ENCODE measurements at regions not wholly inside any gene's neighbourhood (a gene's known extent, or its start where the extent isn't known, plus 50 kb on each side); places are given as distances from the start of the nearest gene placed in this dataset.

DNA sequence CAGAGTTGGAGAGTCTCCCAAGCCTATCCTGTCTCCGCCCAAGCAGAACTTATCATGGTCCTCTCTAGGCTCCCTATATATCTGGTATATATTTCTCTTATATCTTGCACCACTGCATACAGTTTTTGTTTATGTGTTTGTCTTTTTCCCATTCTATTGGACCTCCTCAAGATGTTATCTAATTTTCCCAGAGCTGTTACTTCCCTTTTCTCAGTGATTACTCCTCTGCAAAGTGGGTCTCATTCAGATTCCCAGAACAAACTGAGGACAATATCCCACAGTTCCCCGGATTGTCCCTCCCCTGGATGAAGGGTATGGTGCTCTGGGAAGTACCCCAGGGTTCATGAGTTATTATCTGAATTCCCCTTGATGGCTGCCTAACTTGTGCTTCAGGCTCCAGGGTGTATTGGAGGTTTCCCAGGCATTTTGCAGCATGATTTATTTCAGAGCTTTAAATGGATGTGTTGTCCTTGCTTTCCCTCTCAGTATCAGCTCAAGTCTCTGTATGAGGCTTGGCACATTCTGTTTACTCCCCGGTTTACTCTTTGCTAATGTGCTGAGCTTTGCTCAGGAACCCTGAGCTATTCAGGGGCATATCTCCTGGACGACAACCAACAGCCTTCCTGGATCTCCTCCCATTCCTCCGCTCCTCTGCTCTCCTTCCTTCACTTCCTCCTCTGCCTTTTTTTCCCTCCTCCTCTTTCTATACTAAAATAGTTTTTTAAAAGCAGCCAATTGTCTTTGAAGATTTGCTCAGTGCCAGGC, 329.3 kb downstream of the SPRY2 start:
- H3K9me3 ChIP-seq (ENCODE audit: control insufficient read depth, insufficient read depth, low read length): peaks cover 7% of the 10 kb centered on the region; the same call in 1 of the 2 replicates

DNA sequence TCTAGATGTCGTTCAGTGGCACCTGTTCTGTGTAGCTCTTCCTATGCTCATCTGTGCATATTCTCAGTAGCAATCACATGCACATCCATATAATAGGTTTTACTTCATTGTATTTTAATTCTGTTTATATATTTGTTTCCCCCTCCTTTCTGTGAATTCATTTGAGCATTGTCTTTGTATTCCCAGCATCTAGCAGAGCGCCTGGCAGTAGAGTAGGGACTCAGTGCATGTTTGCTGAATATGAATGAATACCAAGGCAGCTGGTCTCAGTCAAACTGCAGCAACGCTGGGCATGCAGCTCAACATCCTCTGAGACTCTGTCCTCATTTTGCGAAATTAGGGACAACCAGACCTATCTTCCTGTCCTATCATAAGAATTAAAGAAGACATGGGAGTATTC, 330.1 kb downstream of the SPRY2 start:
- Histone ChIP-seq H3K36me3 (ENCODE audit: insufficient read depth, low read length) (no peaks in the 10 kb centered on the region), H3K9ac (ENCODE audit: low read depth, low read length) (no peak overlapping the region), H3K9me3 (ENCODE audit: control insufficient read depth, insufficient read depth, low read length) (peaks cover 7% of the 10 kb centered on the region; the same call in 1 of the 2 replicates), H3K4me1 (ENCODE audit: insufficient read depth, low read length) (no peaks in the 10 kb centered on the region)

More for the DNA sequence above, 329.3 kb downstream of the SPRY2 start:
- Histone ChIP-seq H3K36me3 (ENCODE audit: insufficient read depth, low read length) (no peaks in the 10 kb centered on the region), H3K9ac (ENCODE audit: low read depth, low read length) (no peak overlapping the region), H3K4me1 (ENCODE audit: insufficient read depth, low read length) (no peaks in the 10 kb centered on the region)

DNA sequence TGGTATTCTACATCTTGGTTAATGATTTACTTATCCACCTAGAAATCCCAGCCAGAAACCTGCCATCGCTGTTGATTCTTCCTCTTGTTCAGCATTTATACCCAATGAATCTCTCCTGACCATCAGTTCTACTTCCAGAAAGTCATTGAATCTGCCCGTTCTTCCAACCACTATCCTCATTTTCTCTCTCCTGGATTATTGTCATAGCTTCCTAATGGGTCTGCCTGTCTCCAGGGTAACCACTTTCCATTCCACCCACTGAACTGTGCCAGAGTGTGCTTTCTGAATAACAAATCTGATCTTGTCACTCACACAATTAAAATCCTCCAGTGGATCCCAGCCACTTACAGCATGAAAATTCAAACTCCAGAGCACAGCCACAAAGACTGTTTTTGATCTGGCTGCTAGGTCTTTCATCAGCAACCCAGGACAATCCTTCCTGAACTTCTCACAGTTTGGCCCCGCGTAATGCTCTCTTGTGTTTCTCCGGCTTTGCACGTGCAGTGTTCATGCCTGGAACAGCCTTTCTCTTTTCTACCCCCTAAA, 330.6 kb downstream of the SPRY2 start:
- H3K4me1 ChIP-seq (ENCODE audit: insufficient read depth, low read length): no peaks in the 10 kb centered on the region
- H3K9ac ChIP-seq (ENCODE audit: low read depth, low read length): no peak overlapping the region
- 0 out of 2 replicates have a peak, but pooled peaks cover 7% of the 10 kb centered on the region for H3K9me3 ChIP-seq (ENCODE audit: control insufficient read depth, insufficient read depth, low read length)
- no peaks in the 10 kb centered on the region for H3K36me3 ChIP-seq (ENCODE audit: insufficient read depth, low read length)

DNA sequence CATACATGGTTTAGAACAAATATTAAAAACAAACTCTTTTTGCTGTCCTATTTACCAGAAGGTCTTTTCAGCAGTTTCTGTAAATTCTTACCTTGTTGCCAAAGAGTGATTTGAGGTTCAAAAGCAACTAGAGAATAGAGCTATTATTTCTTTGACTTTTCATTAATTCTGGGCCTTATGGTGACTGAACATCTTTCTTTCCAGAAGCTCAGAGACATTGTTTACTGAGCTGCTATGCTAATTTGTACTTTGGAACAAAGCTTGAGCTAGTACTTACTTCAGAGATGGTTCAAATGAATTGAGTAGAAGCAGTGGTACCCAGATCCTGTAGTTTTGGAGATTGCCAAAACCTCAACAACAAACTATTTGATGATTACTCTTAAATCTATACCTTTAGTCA, 331.2 kb downstream of the SPRY2 start:
- Histone ChIP-seq H3K4me1 (ENCODE audit: insufficient read depth, low read length) (no peaks in the 10 kb centered on the region), H3K9ac (ENCODE audit: low read depth, low read length) (no peak overlapping the region)

DNA sequence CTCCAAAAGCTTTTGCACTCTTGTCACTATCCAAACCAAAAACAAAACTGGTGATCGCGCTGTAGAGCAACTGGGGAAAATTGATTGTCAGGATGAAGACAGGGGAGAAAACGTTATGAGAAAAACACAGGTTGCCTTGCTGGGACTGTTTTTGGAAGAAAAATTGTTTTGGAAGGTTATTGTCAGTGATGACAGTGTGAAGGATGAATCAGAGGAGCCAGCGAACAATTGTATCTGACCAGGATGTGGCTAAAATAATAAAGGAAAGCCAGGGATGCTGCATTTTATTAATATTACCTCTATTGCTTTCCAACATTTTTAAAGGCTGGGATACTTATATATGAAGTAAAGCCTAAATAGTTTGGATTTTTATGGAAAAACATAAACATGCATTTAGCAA, 334.0 kb downstream of the SPRY2 start:
- H3K9ac ChIP-seq (ENCODE audit: low read depth, low read length): no peak overlapping the region
- no peaks in the 10 kb centered on the region for H3K36me3 ChIP-seq (ENCODE audit: insufficient read depth, low read length)
- no peaks in the 10 kb centered on the region; the same call in 1 of the 2 replicates for H3K9me3 ChIP-seq (ENCODE audit: control insufficient read depth, insufficient read depth, low read length)
- no peaks in the 10 kb centered on the region for H3K4me1 ChIP-seq (ENCODE audit: insufficient read depth, low read length)

More for the DNA sequence above, 331.2 kb downstream of the SPRY2 start:
- Histone ChIP-seq H3K9me3 (ENCODE audit: control insufficient read depth, insufficient read depth, low read length) (0 out of 2 replicates have a peak, but pooled peaks cover 4% of the 10 kb centered on the region), H3K36me3 (ENCODE audit: insufficient read depth, low read length) (no peaks in the 10 kb centered on the region)

DNA sequence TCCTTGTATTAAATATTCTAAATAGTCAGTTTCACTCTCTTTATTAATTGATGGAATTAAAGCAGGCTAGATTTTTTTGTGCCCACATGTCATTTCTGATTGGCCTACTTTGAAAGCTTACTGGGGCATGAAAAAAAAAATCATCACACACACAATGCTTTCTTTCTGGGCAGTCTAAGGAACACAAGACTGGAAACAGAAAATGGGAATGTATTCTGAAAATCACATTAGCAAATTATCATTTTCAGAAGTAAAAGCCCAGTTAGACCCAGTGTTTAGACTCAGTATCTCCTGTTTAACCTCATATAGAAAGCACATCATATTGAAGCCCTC, 339.4 kb downstream of the SPRY2 start:
- Histone ChIP-seq H3K9ac (ENCODE audit: low read depth, low read length) (no peak overlapping the region), H3K9me3 (ENCODE audit: control insufficient read depth, insufficient read depth, low read length) (no peaks in the 10 kb centered on the region; the same call in 1 of the 2 replicates), H3K36me3 (ENCODE audit: insufficient read depth, low read length) (no peaks in the 10 kb centered on the region), H3K4me1 (ENCODE audit: insufficient read depth, low read length) (peaks cover 10% of the 10 kb centered on the region)

DNA sequence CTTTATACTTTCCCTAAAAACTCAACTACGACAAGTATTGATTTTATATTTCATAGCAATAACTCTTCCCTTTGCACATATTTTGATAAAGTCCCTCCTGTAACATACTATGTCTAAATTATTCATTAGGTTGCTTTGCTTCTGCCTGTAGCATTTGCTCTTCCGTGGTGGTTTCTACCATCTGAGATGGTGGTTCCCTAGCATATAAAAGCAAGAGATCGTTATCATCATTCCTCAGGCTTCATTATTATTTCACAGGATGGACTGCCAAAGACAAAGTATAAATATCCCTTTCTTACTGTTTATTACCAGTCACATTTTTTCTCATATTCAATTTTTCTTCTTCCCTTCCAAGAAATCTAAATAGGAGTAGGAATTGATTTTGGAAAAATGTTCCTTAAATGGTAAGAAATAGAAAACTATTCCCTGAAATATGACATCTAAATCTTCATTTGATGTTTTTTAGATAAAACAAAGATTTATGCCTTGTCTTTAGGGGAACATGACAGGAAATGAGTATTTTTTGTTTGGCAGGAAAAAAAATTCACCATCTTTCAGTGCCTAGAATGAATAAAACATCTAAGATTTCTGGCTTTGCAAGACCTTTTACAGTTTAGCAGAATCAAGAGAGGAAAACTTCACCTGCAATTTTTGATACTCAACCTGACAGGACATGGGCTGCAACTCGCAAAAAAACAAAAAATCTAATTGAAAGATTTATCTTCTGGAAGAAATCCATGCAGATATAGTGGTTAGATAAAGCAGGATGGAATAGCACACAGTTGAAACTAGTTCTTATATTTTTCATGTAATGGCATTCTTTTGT, 340.0 kb downstream of the SPRY2 start:
- Histone ChIP-seq H3K36me3 (ENCODE audit: insufficient read depth, low read length) (no peaks in the 10 kb centered on the region), H3K9ac (ENCODE audit: low read depth, low read length) (no peak overlapping the region), H3K4me1 (ENCODE audit: insufficient read depth, low read length) (peaks cover 14% of the 10 kb centered on the region), H3K9me3 (ENCODE audit: control insufficient read depth, insufficient read depth, low read length) (no peaks in the 10 kb centered on the region; the same call in 1 of the 2 replicates)

DNA sequence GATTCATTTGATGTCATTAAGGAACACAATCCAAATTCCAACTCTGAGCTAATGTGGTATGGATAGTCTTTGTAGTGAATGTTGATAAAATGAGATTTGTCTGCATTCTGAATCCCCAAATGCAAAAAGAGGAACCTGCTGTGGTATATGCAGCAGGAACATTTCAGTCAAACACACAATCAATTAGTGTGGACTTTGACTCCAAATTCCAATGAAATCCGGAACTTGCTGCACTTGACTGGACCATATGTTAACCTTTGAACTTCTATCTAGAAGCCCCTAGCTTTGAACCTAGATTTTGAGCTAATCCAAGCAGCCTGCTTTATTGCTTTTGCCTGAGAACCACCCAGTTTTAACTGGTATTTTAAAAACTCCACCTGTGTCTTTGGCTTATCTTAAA, 341.3 kb downstream of the SPRY2 start:
- no peaks in the 10 kb centered on the region; the same call in 1 of the 2 replicates for H3K9me3 ChIP-seq (ENCODE audit: control insufficient read depth, insufficient read depth, low read length)
- peaks cover 25% of the 10 kb centered on the region for H3K4me1 ChIP-seq (ENCODE audit: insufficient read depth, low read length)
- no peak overlapping the region for H3K9ac ChIP-seq (ENCODE audit: low read depth, low read length)
- no peaks in the 10 kb centered on the region for H3K36me3 ChIP-seq (ENCODE audit: insufficient read depth, low read length)

DNA sequence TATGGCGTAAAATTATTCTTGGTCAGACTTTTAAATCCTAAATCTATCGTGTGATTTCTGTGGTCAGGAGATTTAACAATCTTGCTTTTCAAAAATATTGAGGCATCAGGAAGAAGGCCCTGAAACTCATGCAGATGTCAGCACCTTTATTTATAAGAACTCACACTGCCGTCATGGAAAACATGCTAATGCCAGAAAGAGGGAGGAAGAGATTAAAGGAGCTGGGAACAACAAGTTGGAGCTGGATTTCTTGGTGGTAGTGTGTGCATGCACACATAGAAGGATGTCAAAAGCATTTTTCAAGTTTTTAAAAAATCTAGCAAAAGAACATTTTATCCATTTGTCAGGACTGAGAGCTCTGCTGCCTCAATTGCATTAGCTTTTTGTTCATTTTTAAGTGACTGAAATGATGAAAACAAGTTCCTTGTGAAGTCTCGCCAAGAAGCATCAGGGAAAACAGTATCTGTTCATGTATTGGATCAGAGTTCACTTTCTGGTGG, 342.5 kb downstream of the SPRY2 start:
- Histone ChIP-seq H3K9me3 (ENCODE audit: control insufficient read depth, insufficient read depth, low read length) (no peaks in the 10 kb centered on the region), H3K9ac (ENCODE audit: low read depth, low read length) (no peak overlapping the region), H3K36me3 (ENCODE audit: insufficient read depth, low read length) (no peaks in the 10 kb centered on the region), H3K4me1 (ENCODE audit: insufficient read depth, low read length) (peaks cover 32% of the 10 kb centered on the region)

DNA sequence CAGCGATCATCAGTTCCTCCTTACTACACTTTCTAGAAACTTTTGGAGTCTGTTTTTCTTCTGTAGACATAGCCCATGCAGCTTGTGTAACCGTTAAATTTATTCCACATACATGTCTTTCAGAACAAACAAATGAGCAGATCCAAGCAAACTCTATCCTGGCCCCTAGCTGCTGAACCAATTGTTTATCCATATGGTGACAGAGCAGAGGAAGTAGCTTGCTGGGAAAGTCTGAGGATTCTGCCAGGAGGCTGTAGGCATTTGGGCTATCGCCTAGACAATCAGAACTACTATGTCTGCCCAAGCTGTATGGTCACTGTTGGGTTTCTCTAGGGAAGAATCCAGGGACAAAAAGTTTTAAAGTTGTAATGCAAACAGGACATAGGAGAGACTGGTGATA, 343.7 kb downstream of the SPRY2 start:
- no peaks in the 10 kb centered on the region for H3K36me3 ChIP-seq (ENCODE audit: insufficient read depth, low read length)
- no peak overlapping the region for H3K9ac ChIP-seq (ENCODE audit: low read depth, low read length)
- H3K4me1 ChIP-seq (ENCODE audit: insufficient read depth, low read length): peaks cover 32% of the 10 kb centered on the region
- peaks cover 4% of the 10 kb centered on the region; the same call in 1 of the 2 replicates for H3K9me3 ChIP-seq (ENCODE audit: control insufficient read depth, insufficient read depth, low read length)

DNA sequence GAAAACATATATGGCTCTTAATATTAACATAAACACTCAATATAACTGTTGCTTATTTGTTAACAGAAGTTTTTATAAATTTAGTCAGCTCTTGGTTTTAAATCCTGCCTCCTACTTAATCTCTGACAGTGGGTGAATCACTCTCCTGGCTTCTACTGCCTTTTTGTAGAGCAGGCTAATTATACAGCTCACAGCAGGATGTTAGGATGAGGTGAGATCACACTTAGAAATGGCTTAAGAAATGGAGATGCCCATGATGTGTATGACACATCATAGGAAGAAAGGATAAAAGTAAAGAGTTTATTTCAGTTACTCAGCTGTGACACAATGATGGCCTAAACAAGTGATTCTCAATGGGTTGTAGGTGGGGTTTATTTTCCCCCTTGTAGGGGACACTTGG, 345.6 kb downstream of the SPRY2 start:
- Histone ChIP-seq H3K9me3 (ENCODE audit: control insufficient read depth, insufficient read depth, low read length) (peaks cover 4% of the 10 kb centered on the region; the same call in 1 of the 2 replicates), H3K36me3 (ENCODE audit: insufficient read depth, low read length) (no peaks in the 10 kb centered on the region), H3K4me1 (ENCODE audit: insufficient read depth, low read length) (peaks cover 32% of the 10 kb centered on the region), H3K9ac (ENCODE audit: low read depth, low read length) (no peak overlapping the region)

DNA sequence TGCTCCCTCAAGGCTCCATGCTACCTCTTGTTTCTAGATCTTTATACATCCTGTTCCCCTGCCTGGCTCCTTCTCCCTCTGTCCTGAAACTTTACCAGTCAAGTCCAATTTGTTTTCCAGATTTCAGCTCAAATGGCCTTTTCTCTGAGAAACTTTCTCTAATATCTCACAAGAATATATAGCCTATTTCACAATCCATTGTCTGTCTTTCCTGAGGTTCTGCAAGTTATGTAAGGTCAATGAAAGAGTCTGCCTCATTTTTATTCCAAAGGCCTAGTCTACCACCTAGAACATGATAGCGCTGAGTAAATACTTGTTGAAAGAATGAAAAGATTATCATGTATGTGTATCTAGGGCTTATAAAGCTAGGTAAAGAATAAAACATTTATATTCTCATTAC, 348.8 kb downstream of the SPRY2 start:
- no peak overlapping the region for H3K9ac ChIP-seq (ENCODE audit: low read depth, low read length)
- H3K36me3 ChIP-seq (ENCODE audit: insufficient read depth, low read length): no peaks in the 10 kb centered on the region
- peaks cover 11% of the 10 kb centered on the region for H3K9me3 ChIP-seq (ENCODE audit: control insufficient read depth, insufficient read depth, low read length)
- H3K4me1 ChIP-seq (ENCODE audit: insufficient read depth, low read length): peaks cover 28% of the 10 kb centered on the region

DNA sequence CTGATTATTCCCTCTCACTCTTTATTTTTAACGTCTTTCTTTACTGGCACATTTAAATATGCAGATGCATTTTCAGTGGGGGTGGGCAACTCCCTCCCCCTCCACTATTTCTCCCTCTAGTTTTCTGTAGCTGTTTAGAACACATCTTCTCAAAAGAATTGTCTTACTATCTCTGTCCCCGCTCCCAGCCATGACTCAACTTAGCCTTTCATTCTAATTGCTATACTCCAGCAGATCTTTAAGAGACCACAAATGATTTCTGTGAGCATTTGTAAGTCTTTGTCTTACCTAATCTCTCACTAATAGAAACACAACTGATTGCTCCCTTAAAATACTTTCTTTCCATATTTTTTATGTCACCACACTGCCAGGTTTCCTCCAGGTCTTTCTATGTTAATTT, 350.9 kb downstream of the SPRY2 start:
- Histone ChIP-seq H3K36me3 (ENCODE audit: insufficient read depth, low read length) (no peaks in the 10 kb centered on the region), H3K9me3 (ENCODE audit: control insufficient read depth, insufficient read depth, low read length) (peaks cover 11% of the 10 kb centered on the region), H3K4me1 (ENCODE audit: insufficient read depth, low read length) (peaks cover 11% of the 10 kb centered on the region), H3K9ac (ENCODE audit: low read depth, low read length) (no peak overlapping the region)

DNA sequence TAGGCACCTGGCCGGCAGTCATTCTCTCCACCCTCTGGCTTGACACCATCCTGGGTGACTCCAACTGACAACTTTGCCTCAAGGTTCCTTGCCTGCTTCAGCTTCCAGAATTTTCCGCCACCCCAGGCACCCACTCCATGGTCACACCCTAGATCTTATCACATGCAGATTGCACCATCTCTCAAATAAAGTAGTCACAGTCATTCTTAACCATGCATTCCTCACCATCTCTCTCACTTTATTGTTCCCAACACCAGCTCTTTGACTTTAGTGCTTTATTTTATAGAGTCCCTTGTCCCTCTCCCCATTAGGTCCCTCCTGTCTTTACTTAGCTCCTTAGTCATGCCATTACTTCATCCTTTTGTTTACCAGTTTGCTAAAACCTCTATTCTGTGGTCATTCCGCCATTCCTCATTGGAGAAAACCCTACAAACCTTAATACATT, 351.7 kb downstream of the SPRY2 start:
- no peak overlapping the region for H3K9ac ChIP-seq (ENCODE audit: low read depth, low read length)
- H3K36me3 ChIP-seq (ENCODE audit: insufficient read depth, low read length): no peaks in the 10 kb centered on the region
- H3K4me1 ChIP-seq (ENCODE audit: insufficient read depth, low read length): peaks cover 3% of the 10 kb centered on the region; the same call in 1 of the 2 replicates
- H3K9me3 ChIP-seq (ENCODE audit: control insufficient read depth, insufficient read depth, low read length): peaks cover 11% of the 10 kb centered on the region

Measured in ES-I3 (cell line).